ENCODE measurements at regions not wholly inside any gene's neighbourhood (a gene's known extent, or its start where the extent isn't known, plus 50 kb on each side); places are given as distances from the start of the nearest gene placed in this dataset.

DNA sequence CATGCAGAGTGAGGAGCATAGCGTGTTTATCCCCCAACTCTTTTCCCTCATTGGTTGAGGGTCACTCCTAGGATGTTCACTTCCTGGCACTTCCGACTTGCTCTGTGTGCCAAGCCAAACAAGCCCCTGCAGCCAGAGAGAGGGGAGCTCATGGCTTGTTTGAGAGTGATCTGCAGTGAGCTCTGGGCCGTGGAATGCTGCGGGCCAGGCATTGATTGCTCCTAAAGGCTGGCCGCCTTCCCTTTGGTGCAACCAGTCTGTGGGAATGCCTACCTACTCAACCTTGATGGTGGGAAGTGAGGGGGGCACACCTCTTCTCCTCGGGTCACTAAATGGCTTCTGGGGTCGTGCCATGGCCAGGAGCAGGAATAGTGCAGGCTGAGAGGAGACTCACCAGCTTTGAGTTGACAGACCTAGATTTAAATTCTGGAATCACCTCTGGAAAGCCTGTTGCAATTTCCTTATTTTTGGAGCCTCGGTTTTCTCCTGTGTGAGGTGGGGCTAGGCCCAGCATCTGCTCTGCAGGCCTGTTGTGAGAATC lies 152.0 kb upstream of the STX18 start:
- Histone ChIP-seq H3K4me2 (ENCODE audit: unreplicated experiment) (no peak overlapping the region), H3K27ac (no peak overlapping the region)
- DNase-seq, result no peak

DNA sequence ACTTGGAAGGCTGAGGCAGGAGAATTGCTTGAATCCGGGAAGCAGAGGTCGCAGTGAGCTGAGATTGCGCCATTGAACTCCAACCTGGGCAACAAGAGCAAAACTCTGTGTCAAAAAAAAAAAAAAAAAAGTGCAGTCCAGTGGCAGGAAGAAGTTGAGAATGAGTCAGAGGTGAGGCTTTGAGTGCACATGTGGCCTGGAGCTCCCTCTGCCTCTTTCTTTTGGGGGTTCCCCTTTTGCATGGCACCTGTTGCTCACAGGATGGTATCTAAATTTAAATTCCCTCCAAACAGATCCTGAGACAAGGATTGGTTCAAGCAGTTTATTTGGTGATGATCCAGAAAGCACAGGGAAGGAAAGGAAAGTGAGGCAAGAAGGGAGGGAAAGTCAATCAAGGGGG lies 151.4 kb upstream of the STX18 start:
- DNase-seq, result peak; percentile 64
- WGBS, 2 experiments (ENCODE audit: low coverage in 1 of 2, low lambda C conversion rate in 2 of 2, missing lambda C conversion rate in 2 of 2), result 71 to 72% methylated on average over 3 of the region's 3 CpGs
- Histone ChIP-seq H3K27ac (no peak overlapping the region), H3K4me1 (ENCODE audit: insufficient read depth) (no peaks in the 10 kb centered on the region), H3K4me2 (ENCODE audit: unreplicated experiment) (no peak overlapping the region), H4K20me1 (ENCODE audit: insufficient read depth) (no peaks in the 10 kb centered on the region), H3F3A (ENCODE audit: insufficient read depth) (no peaks in the 10 kb centered on the region), H3K9me3 (ENCODE audit: low read depth) (no peaks in the 10 kb centered on the region), H3K36me3 (ENCODE audit: low read depth) (no peaks in the 10 kb centered on the region), H3K27me3 (replicated peaks; ENCODE audit: insufficient read depth) (no peaks in the 10 kb centered on the region), H3K4me3 (no peak overlapping the region), H3K79me2 (ENCODE audit: insufficient read depth) (no peaks in the 10 kb centered on the region), H2AFZ (no peak overlapping the region), H3K9ac (no peak overlapping the region), H3K9me2 (ENCODE audit: insufficient read depth) (no peaks in the 10 kb centered on the region)
- in situ Hi-C loops (cut with MboI), result loop anchor here (25.0 kb wide), 2 partner anchors 294 to 444 kb away; no protein-coding TSS in a partner anchor
- TF ChIP-seq EZH2 (IDR thresholded peaks at IDR 0.05; ENCODE audit: insufficient read depth, poor library complexity, severe bottlenecking) (no peak), EZH2phosphoT487 (IDR thresholded peaks at IDR 0.05; ENCODE audit: insufficient read depth, low read depth) (no peak)

More for the DNA sequence above, 152.0 kb upstream of the STX18 start:
- Histone ChIP-seq H3K4me3 (no peak overlapping the region), H2AFZ (no peak overlapping the region), H3F3A (ENCODE audit: insufficient read depth) (no peaks in the 10 kb centered on the region), H3K9me2 (ENCODE audit: insufficient read depth) (no peaks in the 10 kb centered on the region), H3K4me1 (ENCODE audit: insufficient read depth) (no peaks in the 10 kb centered on the region), H3K79me2 (ENCODE audit: insufficient read depth) (no peaks in the 10 kb centered on the region), H4K20me1 (ENCODE audit: insufficient read depth) (no peaks in the 10 kb centered on the region), H3K9me3 (ENCODE audit: low read depth) (no peaks in the 10 kb centered on the region), H3K36me3 (ENCODE audit: low read depth) (no peaks in the 10 kb centered on the region), H3K9ac (no peak overlapping the region), H3K27me3 (replicated peaks; ENCODE audit: insufficient read depth) (no peaks in the 10 kb centered on the region)
- no peak for TF ChIP-seq EZH2phosphoT487 (IDR thresholded peaks at IDR 0.05; ENCODE audit: insufficient read depth, low read depth)
- no peak for TF ChIP-seq EZH2 (IDR thresholded peaks at IDR 0.05; ENCODE audit: insufficient read depth, poor library complexity, severe bottlenecking)
- in situ Hi-C loops (cut with MboI), result loop anchor here (25.0 kb wide), 2 partner anchors 293 to 443 kb away; no protein-coding TSS in a partner anchor
- WGBS, 2 experiments (ENCODE audit: low coverage in 1 of 2, low lambda C conversion rate in 2 of 2, missing lambda C conversion rate in 2 of 2), result 82 to 85% methylated on average over 8 of the region's 8 CpGs

- DNase-seq, result no peak
- H3K4me3 ChIP-seq, result no peak overlapping the region
- 80 to 88% methylated on average over 2 of the region's 2 CpGs for WGBS, 2 experiments (ENCODE audit: low coverage in 1 of 2, low lambda C conversion rate in 2 of 2, missing lambda C conversion rate in 2 of 2)
- no peaks in the 10 kb centered on the region for H3K9me2 ChIP-seq (ENCODE audit: insufficient read depth)
- no peak overlapping the region for H3K27ac ChIP-seq
- H3K36me3 ChIP-seq (ENCODE audit: low read depth), result no peaks in the 10 kb centered on the region
- H3K79me2 ChIP-seq (ENCODE audit: insufficient read depth), result no peaks in the 10 kb centered on the region
- no peak overlapping the region for H2AFZ ChIP-seq
- no peaks in the 10 kb centered on the region for H3F3A ChIP-seq (ENCODE audit: insufficient read depth)
- no peaks in the 10 kb centered on the region for H3K4me1 ChIP-seq (ENCODE audit: insufficient read depth)
- in situ Hi-C loops (cut with MboI), result loop anchor here (25.0 kb wide), 2 partner anchors 296 to 446 kb away; no protein-coding TSS in a partner anchor
- no peak overlapping the region for H3K9ac ChIP-seq
- H4K20me1 ChIP-seq (ENCODE audit: insufficient read depth), result no peaks in the 10 kb centered on the region
- TF ChIP-seq EZH2 (IDR thresholded peaks at IDR 0.05; ENCODE audit: insufficient read depth, poor library complexity, severe bottlenecking) (no peak), EZH2phosphoT487 (IDR thresholded peaks at IDR 0.05; ENCODE audit: insufficient read depth, low read depth) (no peak)
- H3K27me3 ChIP-seq (replicated peaks; ENCODE audit: insufficient read depth), result no peaks in the 10 kb centered on the region
- no peak overlapping the region for H3K4me2 ChIP-seq (ENCODE audit: unreplicated experiment)
- no peaks in the 10 kb centered on the region for H3K9me3 ChIP-seq (ENCODE audit: low read depth)
Measured at GRCh38 chr4:4690854-4691253, 149.0 kb upstream of the STX18 start.

DNA sequence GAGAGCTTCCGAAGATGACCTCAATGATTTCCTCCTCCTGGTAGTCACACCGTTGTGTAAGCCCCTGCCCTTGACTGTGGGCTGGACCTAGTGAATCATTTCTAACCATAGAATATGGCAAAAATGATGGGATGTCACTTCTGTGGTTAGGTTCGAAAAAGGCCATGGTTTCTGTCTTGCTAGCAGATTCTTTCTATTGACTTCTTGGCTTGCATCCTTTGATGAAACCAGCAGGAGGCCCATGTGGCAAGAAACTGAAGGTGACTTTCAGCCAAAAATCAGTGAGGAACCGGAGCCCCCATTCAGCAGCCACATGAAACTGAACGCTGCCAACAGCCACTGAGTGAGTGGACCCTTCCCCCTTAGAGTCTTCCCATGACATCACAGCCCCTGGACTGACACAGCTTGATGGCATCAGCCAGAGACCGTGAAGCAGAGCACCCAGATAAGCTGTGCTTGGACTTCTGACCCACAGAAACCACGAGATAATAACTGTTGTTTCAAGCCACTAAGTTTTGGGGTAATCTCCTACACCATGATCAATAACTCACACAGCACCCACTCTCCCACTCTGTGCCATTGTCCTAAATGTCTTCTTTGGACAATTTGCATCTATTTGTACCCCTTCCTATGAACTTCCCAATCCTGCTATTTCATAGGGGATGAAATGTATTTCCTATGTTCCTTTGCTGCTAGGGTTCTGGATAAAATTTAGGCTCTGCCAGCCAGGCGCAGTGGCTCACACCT lies 148.0 kb upstream of the STX18 start:
- Histone ChIP-seq H4K20me1 (ENCODE audit: insufficient read depth) (no peaks in the 10 kb centered on the region), H3F3A (ENCODE audit: insufficient read depth) (no peaks in the 10 kb centered on the region), H3K4me3 (no peak overlapping the region), H3K27me3 (replicated peaks; ENCODE audit: insufficient read depth) (no peaks in the 10 kb centered on the region), H3K9ac (no peak overlapping the region), H3K27ac (no peak overlapping the region), H3K36me3 (ENCODE audit: low read depth) (no peaks in the 10 kb centered on the region), H3K9me2 (ENCODE audit: insufficient read depth) (no peaks in the 10 kb centered on the region), H2AFZ (no peak overlapping the region), H3K79me2 (ENCODE audit: insufficient read depth) (no peaks in the 10 kb centered on the region), H3K4me1 (ENCODE audit: insufficient read depth) (no peaks in the 10 kb centered on the region), H3K4me2 (ENCODE audit: unreplicated experiment) (no peak overlapping the region), H3K9me3 (ENCODE audit: low read depth) (no peaks in the 10 kb centered on the region)
- in situ Hi-C loops (cut with MboI), result loop anchor here (25.0 kb wide), 2 partner anchors 297 to 447 kb away; no protein-coding TSS in a partner anchor
- WGBS, 2 experiments (ENCODE audit: low coverage in 1 of 2, low lambda C conversion rate in 2 of 2, missing lambda C conversion rate in 2 of 2), result 75 to 78% methylated on average over 8 of the region's 8 CpGs
- no peak for TF ChIP-seq EZH2 (IDR thresholded peaks at IDR 0.05; ENCODE audit: insufficient read depth, poor library complexity, severe bottlenecking)
- no peak for TF ChIP-seq EZH2phosphoT487 (IDR thresholded peaks at IDR 0.05; ENCODE audit: insufficient read depth, low read depth)
- DNase-seq, result no peak

All from GM23248 (cell line).